Stimulated activated CD8-positive, alpha-beta memory T cell treated with anti-CD3 and anti-CD28 coated beads, Interleukin-15, amount 100 ng/mL, for 24 hours (primary cell): ENCODE measurements at regions not wholly inside any gene's neighbourhood (a gene's known extent, or its start where the extent isn't known, plus 50 kb on each side); places are given as distances from the start of the nearest gene placed in this dataset.
"Not testable (repeated sequence)": the region's sequence is repeated elsewhere in the genome, so short reads cannot be mapped to it uniquely, and the experiment has no call there.

Experiments
- DNase-seq: peaks from one replicate; pipeline ENCODE4 v3.0.0-alpha.2; 2020; ENCODE audit warnings: low read depth

- DNase-seq = no peak
Measured at GRCh38 chr6:166877906-166878305, 78.4 kb downstream of the RNASET2 start.

- no peak for DNase-seq
Measured at GRCh38 chr6:166877349-166877748, 79.0 kb downstream of the RNASET2 start.

DNA sequence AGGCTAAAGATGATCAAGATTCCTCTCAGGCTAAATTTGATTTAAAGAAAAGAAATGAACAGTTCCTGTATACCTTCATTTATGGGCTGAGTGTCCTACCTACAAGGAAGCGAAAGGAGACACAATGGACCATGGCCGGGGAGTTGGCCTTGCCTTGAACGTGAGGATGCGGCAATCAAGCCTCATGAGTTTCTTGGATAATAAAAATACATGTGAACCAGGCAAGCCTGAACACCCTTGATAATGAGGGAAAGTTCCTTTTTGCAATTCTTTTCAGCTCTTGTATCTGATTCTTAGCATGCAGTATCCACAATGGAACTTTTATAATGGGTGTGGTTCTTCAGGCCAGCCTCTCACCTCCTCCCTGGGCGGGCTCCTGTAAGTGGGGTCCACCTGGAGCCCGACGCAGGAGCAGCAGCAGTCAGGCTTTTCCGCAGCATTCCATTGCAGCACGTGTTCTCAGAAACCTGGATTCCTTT is 83.8 kb downstream of the RNASET2 start:
- no peak for DNase-seq

DNA sequence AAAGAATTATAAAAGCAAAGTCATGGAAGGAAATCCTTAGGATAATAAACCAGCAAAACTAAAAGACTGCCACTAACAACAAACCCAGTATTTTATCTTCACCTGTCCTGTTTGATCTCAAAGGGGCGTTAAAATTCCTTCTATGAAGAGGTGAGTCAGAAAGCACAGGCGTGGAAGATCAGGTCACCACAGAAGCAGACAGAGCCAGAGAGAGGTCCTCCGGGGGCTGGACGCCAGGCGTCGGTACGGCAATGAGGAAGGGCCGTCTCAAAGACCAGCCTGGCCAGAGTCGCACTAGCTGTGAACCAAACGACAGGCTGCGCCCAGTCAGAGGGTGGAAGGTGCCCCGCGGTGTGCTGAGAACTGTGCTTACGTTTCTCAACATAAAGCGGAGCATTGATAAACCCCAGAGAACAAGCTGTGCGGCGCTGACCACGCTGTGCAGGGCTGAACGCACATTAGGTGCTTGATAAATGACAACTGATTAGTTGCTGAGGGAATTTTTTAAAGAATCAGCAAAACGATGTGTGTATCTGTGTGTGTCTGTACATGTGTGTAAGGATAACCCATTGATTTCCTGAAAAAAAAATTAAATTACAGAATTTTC is 85.6 kb downstream of the RNASET2 start:
- DNase-seq = no peak

- DNase-seq = no peak
Measured at GRCh38 chr6:166866839-166867637, 89.3 kb downstream of the RNASET2 start.

DNA sequence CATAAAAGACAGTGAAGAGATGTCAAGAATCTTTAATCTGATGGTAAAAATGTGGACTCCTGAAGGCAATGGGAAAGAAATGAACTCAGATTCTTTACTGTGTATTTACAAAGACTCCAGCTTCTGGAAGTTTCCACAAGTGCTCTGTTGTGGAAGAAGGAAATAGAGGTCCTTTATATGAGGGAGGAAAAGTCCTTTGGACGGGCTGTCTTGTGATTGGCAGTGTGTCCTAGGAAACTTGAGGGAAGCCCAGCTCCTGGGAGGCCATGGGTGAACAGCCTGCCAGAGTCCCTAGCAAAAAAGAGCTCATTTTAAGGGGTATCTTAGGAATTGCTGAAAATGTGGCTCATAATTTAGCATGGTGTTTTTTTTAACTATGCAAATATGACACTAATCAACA is 92.0 kb downstream of the RNASET2 start:
- no peak for DNase-seq

- no peak for DNase-seq
Measured at GRCh38 chr6:166862978-166863530, 93.3 kb downstream of the RNASET2 start.

DNA sequence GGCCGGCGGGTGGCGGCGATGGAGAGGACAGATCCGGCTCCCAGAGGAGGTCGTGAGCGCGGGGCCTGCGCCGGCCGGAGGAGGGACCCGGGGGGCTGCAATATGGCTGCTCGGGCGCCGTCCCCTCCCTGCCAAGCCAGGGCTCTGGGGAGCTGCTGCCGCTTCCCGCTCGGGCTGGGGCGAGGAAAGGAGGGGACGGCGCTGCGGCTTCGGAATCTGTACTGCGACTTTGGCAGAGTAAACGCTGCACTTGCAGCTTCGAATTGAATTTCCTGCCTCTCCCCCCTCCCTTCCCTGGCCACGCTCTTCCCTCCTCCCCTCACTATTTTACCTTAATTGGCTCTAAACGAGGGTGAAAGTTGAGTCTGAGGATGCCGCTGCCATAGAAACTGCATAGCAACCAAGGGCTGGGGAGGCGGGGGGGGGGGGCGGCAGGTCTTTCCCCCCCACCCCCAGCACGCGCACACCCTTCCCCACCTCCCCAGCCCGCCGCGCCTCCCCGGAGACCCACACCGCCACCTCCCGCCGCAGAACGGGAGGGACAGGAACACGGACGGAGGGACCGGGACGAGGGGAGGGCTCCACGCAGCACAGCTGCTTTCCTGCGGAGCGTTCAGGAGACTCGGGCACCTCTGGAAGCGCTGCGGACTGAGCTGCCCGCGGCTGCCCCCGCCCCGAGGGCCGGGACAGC is 93.9 kb downstream of the RNASET2 start:
- peak; percentile 2 for DNase-seq

- no peak for DNase-seq
Measured at GRCh38 chr6:166861961-166862286, 94.4 kb downstream of the RNASET2 start.

- DNase-seq = no peak
Measured at GRCh38 chr6:166861304-166861703, 95.0 kb downstream of the RNASET2 start.

GRCh38 chr6:166860392-166860791 is 96.0 kb downstream of the RNASET2 start:
- no peak for DNase-seq

DNA sequence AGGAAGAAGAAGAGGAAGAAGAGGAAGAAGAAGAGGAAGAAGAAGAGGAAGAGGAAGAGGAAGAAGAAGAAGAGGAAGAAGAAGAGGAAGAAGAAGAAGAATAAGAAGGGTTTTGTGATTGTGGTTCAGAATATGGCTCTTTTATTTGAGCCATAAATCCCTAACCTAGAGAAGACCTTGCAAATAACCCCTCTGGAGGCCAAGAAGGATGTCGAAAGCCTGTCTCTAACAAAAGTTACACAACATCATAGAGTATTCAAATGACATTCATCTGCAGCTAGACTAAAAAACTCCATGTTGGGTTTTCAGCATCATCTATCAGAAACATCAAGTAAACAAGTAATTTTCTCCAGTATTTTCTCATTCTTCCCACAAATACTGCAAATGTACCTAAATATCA is 100.9 kb downstream of the RNASET2 start:
- no peak for DNase-seq

DNA sequence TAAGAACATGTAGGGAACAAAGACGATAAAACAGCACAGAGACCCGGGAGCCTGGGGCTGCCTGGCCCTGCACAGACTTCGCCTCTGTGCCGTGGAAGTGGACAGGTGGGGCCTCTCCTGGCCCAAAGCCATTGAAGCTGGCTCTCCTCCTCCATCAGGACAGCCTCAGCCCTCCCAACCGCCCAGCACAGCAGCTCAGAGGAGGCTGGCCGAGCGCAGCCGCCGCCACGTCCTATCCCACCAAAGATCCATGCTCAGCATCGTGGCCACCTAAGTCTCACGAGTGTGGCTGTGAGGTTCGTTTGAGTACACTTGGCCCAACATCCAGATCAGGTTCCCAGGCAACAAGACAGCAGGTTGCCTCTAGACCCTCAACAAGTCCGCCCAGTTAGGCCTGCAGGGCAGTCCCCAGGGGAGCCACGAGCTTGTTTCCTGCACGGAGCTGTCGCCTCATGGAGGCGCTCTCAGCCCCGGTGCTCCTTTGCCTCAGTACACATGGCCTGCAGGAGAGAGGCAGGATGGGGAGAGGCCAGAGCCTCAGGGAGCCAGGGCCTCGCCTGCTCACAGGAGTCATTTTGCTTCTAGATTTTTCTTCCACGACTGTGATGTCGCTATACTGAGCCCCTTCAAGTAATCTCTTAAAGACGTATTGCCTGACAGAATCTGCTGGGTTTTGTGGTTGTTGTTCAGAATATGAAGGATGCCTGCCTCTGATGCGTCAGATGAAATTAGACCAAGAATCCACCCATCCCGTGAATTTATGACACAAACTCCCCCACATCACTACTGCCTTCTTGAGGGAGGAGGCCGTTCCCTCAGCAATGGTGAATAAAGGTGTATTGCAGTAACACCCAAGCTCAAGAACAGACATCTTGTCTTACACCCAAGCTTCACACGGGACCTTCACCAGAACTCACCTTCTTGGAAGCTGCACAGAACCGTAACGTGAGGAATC is 102.7 kb downstream of the RNASET2 start:
- DNase-seq = no peak

DNA sequence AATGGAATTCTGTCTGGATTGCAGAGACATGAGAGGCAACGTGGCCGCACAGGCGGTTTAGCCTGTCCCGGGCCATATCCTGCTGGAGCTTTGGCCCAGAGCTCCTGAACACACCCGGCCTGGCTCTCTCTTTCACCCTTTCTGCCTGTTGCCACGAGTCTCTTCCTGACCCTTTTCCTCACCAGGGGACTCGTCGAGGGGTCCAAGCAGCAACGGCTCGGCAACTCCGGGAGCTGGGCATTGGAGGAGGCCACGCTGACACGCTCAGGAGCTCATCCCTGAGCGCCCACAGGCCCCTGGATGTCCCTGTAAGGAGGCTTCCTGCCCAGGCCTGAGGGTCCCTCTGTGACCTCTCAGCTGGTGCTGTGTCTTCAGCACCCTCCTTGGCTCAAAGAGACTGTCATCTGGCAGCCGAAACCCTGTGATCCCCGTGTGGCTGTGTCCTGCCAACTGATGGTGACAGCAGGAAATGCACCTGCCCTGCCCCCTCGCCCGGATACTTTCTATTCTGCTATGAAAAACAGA is 103.8 kb downstream of the RNASET2 start:
- no peak for DNase-seq

DNA sequence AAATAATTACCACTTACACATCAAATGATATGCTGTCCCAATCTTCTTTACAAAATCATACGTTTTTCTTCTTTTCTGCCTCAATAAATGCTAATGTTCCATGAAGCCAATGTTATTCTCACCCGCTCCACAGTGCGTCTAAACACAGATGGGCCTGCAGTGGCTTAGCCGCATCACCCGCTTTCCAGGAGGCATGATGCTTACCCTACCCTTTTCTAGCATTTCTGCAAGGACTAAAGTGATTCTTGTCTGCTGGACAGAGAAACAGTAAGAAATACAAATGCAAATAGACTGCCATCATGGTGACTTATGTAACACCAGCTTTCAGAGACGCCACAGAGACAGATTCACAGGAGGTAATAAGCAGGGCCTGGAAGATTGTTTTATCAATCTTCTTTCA is 104.4 kb downstream of the RNASET2 start:
- DNase-seq = no peak

DNA sequence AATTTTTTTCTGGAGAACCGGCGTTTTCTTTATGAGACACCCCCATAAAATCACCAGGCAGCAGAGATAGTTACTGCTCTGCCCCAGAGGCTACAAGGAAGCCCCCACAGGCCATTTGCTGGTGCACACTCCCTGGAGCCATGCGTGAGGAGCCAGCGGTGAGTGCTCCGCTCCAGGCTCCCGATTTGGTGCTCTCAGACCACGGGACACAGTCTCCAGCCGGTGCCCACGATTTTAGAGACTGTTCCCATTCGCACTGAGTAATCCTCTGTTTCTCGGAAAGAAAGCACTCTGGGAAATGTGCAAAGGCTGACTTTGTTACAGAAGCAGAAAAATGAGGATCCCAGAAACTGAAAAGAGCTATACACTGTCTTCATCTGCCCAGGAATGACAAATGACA is 104.9 kb downstream of the RNASET2 start:
- no peak for DNase-seq

DNA sequence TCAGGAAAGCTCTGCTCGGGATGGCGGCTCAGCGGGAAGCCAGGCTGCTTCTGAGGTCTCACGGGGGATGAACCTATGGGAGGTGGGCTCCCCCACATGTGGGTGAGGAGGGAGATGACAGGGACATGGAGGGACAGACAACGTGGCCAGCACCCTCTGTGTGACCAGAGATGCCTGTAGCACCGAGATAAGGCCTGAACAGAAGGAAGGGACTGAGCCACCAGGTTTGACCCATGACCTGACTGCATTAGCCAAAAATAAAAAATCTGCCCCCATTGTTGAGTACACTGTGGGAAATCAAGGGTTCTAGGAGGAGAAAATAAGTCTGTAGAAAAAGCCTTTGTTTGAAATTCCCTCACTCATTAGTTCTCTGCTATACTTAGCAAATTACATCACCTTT is 105.7 kb downstream of the RNASET2 start:
- no peak for DNase-seq

- no peak for DNase-seq
Measured at GRCh38 chr6:166849749-166850183, 106.6 kb downstream of the RNASET2 start.

GRCh38 chr6:166848979-166849748 is 107.2 kb downstream of the RNASET2 start:
- no peak for DNase-seq

GRCh38 chr6:166846446-166847142 is 109.8 kb downstream of the RNASET2 start:
- not testable (repeated sequence) for DNase-seq
